Esophagus squamous epithelium (tissue), 5 donors: ENCODE measurements at regions not wholly inside any gene's neighbourhood (a gene's known extent, or its start where the extent isn't known, plus 50 kb on each side); places are given as distances from the start of the nearest gene placed in this dataset.
A peak's percentile ranks its signal among the peaks of the same experiment; 100 is the strongest.

ENCODE experiments used
- DNase-seq: peaks from one replicate; lab custom pipeline; 2025; lab: John Stamatoyannopoulos, UW
- H3K27ac ChIP-seq, 4 donors: fragments of 200-600 bp; sonication (generic); one replicate each; pipeline ENCODE4 v1.5.1; 2016 to 2019; ENCODE audit warnings: mild to moderate bottlenecking in 1 of 4
- H3K27me3 ChIP-seq, 4 donors: fragments of 200-600 bp; sonication (generic); 1 replicate in 3 of 4; 2 replicates in 1 of 4; pipeline versions ENCODE4 v1.5.1 to v1.6.0; 2017 to 2021; ENCODE audit warnings: antibody characterized with exemption in 1 of 4
- H3K36me3 ChIP-seq, 3 donors: fragments of 200-600 bp; sonication (generic); one replicate each; pipeline ENCODE4 v1.5.1; 2016 to 2019
- H3K4me1 ChIP-seq, 3 donors: fragments of 200-600 bp; sonication (generic); one replicate each; pipeline ENCODE4 v1.5.1; 2017 to 2019
- H3K4me3 ChIP-seq, 4 donors: fragments of 200-600 bp; sonication (generic); 1 replicate in 3 of 4; 2 replicates in 1 of 4; pipeline ENCODE4 v1.5.1; 2016 to 2019; ENCODE audit warnings: mild to moderate bottlenecking in 2 of 4, moderate library complexity in 1 of 4
- H3K9me3 ChIP-seq, 3 donors: fragments of 200-600 bp; sonication (generic); one replicate each; pipeline ENCODE4 v1.5.1; 2016 to 2019
- POLR2A ChIP-seq, 4 donors: fragments of 450-650 bp; IDR thresholded peaks; one replicate each; pipeline ENCODE4 v1.6.1; 2017; ENCODE audit warnings: antibody characterized with exemption in 4 of 4, mild to moderate bottlenecking in 4 of 4, moderate library complexity in 3 of 4
- WGBS, 2 donors: methylation state at CpG; one replicate each; pipeline ENCODE4 v1.1.5; 2018; 5-methylcytosine and 5-hydroxymethylcytosine counted together
- intact Hi-C: fragments of 100-400 bp; cut with DNase I; formaldehyde crosslinking; loops from one replicate; pipeline ENCODE4 v1.15.0; 2022
- TF ChIP-seq, protein P1 (sequence below), 6 experiments: fragments of 450-650 bp in 4 of 6; fragments of 200-600 bp in 2 of 6; sonication (generic) in 2 of 6; IDR thresholded peaks; one replicate each; pipeline ENCODE4 v1.5.1; 2016 to 2019; ENCODE audit warnings: antibody characterized with exemption in 6 of 6, mild to moderate bottlenecking in 4 of 6, moderate library complexity in 4 of 6
- donor health status: DM: yes; HTN: yes; CAD: no.

DNA sequence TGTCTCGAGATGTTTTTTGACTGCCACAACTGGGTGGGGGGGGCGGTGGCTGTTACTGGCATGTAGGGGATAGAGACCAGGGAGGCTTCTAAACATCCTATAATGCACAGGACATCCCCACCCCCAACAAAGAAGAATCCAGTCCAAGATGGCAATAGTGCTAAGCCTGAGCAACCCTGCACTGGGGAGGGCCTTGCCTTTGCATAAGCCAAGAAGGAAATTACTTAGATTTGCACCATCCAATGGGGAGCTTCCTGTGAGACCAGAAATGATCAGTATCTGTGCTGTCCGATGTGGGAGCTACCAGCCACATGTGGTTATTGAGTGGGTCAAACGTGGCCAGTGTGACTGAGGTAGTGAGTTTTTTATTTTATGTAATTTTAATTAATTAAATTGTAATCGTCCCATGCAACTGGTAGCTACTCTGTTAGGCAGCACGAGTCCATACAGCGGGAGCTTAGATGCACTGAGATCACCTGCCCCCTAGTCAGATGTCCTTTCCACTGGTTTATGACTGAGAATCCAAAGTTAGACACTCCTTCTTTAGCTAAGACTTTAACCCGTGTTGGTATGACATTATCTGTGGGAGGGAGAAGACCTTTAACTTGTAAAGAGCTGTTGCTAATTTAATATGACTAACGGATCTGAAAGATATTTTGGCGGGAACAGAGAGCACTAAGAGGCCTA, 97.4 kb upstream of the NEDD9 start:
- WGBS, 2 donors: 76 to 82% methylated on average over 8 to 10 of the region's 10 CpGs
- intact Hi-C loops: no loop called here
- no peak for TF ChIP-seq POLR2A (IDR thresholded peaks at IDR 0.05)
- TF ChIP-seq, protein P1, sequence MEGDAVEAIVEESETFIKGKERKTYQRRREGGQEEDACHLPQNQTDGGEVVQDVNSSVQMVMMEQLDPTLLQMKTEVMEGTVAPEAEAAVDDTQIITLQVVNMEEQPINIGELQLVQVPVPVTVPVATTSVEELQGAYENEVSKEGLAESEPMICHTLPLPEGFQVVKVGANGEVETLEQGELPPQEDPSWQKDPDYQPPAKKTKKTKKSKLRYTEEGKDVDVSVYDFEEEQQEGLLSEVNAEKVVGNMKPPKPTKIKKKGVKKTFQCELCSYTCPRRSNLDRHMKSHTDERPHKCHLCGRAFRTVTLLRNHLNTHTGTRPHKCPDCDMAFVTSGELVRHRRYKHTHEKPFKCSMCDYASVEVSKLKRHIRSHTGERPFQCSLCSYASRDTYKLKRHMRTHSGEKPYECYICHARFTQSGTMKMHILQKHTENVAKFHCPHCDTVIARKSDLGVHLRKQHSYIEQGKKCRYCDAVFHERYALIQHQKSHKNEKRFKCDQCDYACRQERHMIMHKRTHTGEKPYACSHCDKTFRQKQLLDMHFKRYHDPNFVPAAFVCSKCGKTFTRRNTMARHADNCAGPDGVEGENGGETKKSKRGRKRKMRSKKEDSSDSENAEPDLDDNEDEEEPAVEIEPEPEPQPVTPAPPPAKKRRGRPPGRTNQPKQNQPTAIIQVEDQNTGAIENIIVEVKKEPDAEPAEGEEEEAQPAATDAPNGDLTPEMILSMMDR (IDR thresholded peaks at IDR 0.05): no peak

DNA sequence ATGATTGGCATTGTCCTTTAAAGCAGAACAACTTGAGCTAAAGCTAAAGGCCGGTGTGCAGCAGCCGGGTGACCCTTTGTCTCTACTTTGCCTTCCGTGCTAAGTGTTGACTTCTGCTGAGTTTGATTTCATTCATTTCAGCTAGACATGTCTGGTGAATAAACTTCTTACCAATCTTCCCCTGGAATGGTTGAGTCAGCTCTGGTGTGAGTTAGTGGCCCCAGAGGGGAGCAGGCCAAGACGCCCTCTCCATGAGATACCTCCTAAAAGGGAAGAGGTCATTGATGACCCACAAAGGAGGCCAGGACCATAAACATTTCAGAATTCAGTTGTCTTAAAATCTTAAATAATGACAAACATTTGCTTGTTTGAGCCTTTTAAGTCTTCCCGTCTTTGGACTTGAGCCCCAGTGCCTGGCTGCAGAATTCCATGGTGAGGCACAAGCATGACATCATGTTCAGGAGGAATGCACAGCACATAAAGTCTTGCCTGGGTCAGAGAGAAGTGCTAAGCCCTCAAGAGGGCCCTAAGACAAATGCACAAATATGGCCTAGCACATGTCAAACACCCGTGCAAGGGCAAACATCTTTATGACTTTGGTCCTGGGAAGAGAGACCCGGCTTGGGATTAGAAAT, 96.3 kb upstream of the NEDD9 start:
- H3K36me3 ChIP-seq: no peaks in the 10 kb centered on the region
- H3K4me1 ChIP-seq: peaks cover 0 to 12% (median 3%) of the 10 kb centered on the region in 3 donors
- TF ChIP-seq, protein P1 (IDR thresholded peaks at IDR 0.05): no peak
- TF ChIP-seq POLR2A (IDR thresholded peaks at IDR 0.05): no peak
- 79 to 84% methylated on average over 7 of the region's 7 CpGs for WGBS, 2 donors
- intact Hi-C loops: no loop called here
- no peak overlapping the region for H3K27ac ChIP-seq
- DNase-seq: no peak
- no peaks in the 10 kb centered on the region for H3K27me3 ChIP-seq
- no peak overlapping the region for H3K4me3 ChIP-seq
- H3K9me3 ChIP-seq: no peaks in the 10 kb centered on the region

More for the DNA sequence above, 97.4 kb upstream of the NEDD9 start:
- peaks cover 0 to 12% (median 3%) of the 10 kb centered on the region in 3 donors for H3K4me1 ChIP-seq
- no peaks in the 10 kb centered on the region for H3K36me3 ChIP-seq
- no peak overlapping the region for H3K4me3 ChIP-seq
- DNase-seq: no peak
- no peaks in the 10 kb centered on the region for H3K27me3 ChIP-seq
- H3K27ac ChIP-seq: peak overlapping the region in 1 of 4 donors; percentile 19
- H3K9me3 ChIP-seq: no peaks in the 10 kb centered on the region

DNA sequence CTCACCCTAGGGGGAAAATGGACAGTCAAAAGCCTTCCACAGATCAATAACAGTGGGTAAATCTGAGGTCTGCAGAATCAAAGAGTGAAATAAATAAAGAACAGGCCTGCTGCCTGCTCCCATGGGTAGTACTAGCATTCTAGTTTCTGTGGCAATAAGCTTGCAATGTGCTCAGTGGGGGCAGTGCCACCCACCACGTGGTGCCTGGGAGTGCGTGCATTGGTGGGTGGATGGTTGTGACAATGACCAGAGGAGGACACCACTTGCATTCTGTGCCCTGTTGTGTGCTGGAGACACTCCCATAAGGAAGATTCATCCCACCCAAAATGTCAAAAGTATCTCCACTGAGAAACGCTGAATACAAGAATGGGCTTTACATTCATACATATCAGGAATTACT, 95.5 kb upstream of the NEDD9 start:
- Histone ChIP-seq H3K4me3 (no peak overlapping the region), H3K27ac (no peak overlapping the region), H3K27me3 (no peaks in the 10 kb centered on the region), H3K9me3 (no peaks in the 10 kb centered on the region), H3K36me3 (no peaks in the 10 kb centered on the region), H3K4me1 (peaks cover 0 to 12% (median 3%) of the 10 kb centered on the region in 3 donors)
- DNase-seq: no peak
- TF ChIP-seq, protein P1 (IDR thresholded peaks at IDR 0.05): no peak
- no peak for TF ChIP-seq POLR2A (IDR thresholded peaks at IDR 0.05)
- 84 to 85% methylated on average over 3 of the region's 3 CpGs for WGBS, 2 donors
- intact Hi-C loops: no loop called here

DNA sequence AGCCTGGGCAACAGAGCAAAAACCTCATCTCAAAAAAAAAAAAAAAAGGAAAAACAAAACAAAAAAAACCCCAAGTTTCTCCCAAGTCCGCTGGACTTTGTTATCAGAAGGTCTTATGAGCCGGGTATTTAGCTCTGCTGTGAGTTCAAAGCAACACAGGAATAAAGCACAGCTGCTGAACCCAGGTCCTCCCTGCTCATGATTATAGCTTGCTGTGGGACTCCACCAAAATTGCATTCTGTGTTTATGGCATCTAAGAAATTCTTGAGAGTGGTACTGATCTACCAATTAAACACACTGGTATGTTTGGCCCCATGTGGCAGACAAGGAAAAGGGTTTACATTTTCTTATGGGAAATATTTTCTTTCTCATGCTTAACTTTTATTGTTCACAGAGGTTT, 93.6 kb upstream of the NEDD9 start:
- TF ChIP-seq, protein P1 (IDR thresholded peaks at IDR 0.05): no peak
- no peak for TF ChIP-seq POLR2A (IDR thresholded peaks at IDR 0.05)
- Histone ChIP-seq H3K4me1 (peaks cover 0 to 19% (median 3%) of the 10 kb centered on the region in 3 donors), H3K4me3 (no peak overlapping the region), H3K9me3 (no peaks in the 10 kb centered on the region), H3K27me3 (no peaks in the 10 kb centered on the region), H3K36me3 (no peaks in the 10 kb centered on the region), H3K27ac (no peak overlapping the region)
- intact Hi-C loops: no loop called here
- 92 to 97% methylated on average over 2 of the region's 2 CpGs for WGBS, 2 donors
- DNase-seq: no peak

DNA sequence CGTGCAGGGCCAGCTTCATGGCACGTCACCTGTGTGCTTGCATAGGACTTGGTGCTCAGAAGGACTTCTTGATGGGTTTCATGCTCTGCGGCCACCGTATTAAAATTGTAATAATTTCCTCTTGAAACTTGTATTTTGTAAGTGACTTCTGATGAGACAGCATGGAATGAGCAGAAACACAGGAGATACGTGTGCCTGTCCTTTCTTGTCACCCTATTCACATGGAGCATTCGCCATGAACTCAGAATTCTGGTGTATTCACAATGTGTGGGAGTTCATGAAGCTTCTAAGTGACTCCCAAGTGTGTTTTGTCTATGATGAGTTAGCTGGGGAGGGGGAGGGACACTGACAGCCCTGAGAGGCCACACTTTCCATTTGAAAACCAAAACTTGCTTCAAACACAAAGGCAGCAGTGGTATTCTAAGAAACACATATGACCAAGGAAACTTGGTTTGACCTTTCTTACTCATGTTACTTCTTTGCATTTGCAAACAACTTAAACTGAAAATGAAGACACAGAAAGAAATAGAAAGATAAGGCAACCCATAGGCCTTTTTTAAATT, 92.1 kb upstream of the NEDD9 start:
- Histone ChIP-seq H3K36me3 (no peaks in the 10 kb centered on the region), H3K4me3 (no peak overlapping the region), H3K27ac (no peak overlapping the region), H3K9me3 (no peaks in the 10 kb centered on the region), H3K27me3 (no peaks in the 10 kb centered on the region), H3K4me1 (peaks cover 0 to 7% (median 0%) of the 10 kb centered on the region in 3 donors)
- TF ChIP-seq, protein P1 (IDR thresholded peaks at IDR 0.05): no peak
- no peak for TF ChIP-seq POLR2A (IDR thresholded peaks at IDR 0.05)
- intact Hi-C loops: no loop called here
- 80 to 100% methylated on average over 5 to 6 of the region's 6 CpGs for WGBS, 2 donors
- DNase-seq: no peak
